WTC11 (cell line): ENCODE measurements at regions not wholly inside any gene's neighbourhood (a gene's known extent, or its start where the extent isn't known, plus 50 kb on each side); places are given as distances from the start of the nearest gene placed in this dataset.

Experiments used
- ATAC-seq: fragments of 200-7000 bp; cut with Tn5 transposase; 2 replicates; pipeline ENCODE4 v1.10.0; 2021; ENCODE audit warnings: mild to moderate bottlenecking, moderate library complexity
- CTCF ChIA-PET: fragments of 300-600 bp; sonication (Branson Sonifier 250); formaldehyde crosslinking; loops from one replicate; lab custom pipeline; 2021; ENCODE audit warnings: antibody characterized with exemption; lab: Charles Lee
- POLR2A ChIA-PET: fragments of 350-600 bp; sonication (Branson Sonifier 250); formaldehyde crosslinking; loops from one replicate; lab custom pipeline; 2021; ENCODE audit warnings: antibody characterized with exemption; lab: Charles Lee
- DNase-seq: peaks from one replicate; pipeline ENCODE4 v3.0.0; 2021; ENCODE audit warnings: low spot score
- H3K27ac Mint-ChIP-seq: 2 replicates; pipeline ENCODE4 v1.8.0; 2021; ENCODE audit warnings: mixed read lengths
- H3K27me3 Mint-ChIP-seq: 2 replicates; pipeline ENCODE4 v1.8.0; 2021; ENCODE audit warnings: low read depth, mild to moderate bottlenecking, moderate library complexity, mixed read lengths
- H3K36me3 Mint-ChIP-seq: 2 replicates; pipeline ENCODE4 v1.8.0; 2021; ENCODE audit warnings: mixed read lengths
- H3K4me1 Mint-ChIP-seq: 2 replicates; pipeline ENCODE4 v1.8.0; 2022; ENCODE audit warnings: mixed read lengths
- H3K4me3 Mint-ChIP-seq: 2 replicates; pipeline ENCODE4 v1.8.0; 2021; ENCODE audit warnings: mild to moderate bottlenecking, moderate library complexity, mixed read lengths
- H3K9me3 Mint-ChIP-seq: 2 replicates; pipeline ENCODE4 v1.8.0; 2021; ENCODE audit warnings: mixed read lengths
- AFF4 ChIP-seq: sonication (generic); formaldehyde crosslinking; IDR thresholded peaks from 2 replicates; pipeline ENCODE4 v1.8.1; 2023; ENCODE audit warnings: mild to moderate bottlenecking, missing genetic modification reagents, borderline replicate concordance
- ATF2 ChIP-seq: sonication (generic); formaldehyde crosslinking; IDR thresholded peaks from 2 replicates; pipeline ENCODE4 v1.8.1; 2022; ENCODE audit warnings: low read depth, missing genetic modification reagents, borderline replicate concordance
- ATF6 ChIP-seq: sonication (generic); formaldehyde crosslinking; IDR thresholded peaks from 2 replicates; pipeline ENCODE4 v1.8.1; 2023; ENCODE audit warnings: mild to moderate bottlenecking, missing genetic modification reagents
- CBFB ChIP-seq: sonication (generic); formaldehyde crosslinking; IDR thresholded peaks from 2 replicates; pipeline ENCODE4 v1.8.1; 2022; ENCODE audit warnings: mild to moderate bottlenecking, low read depth, missing genetic modification reagents
- CTCF ChIP-seq: fragments of 200-600 bp; IDR thresholded peaks from 2 replicates; pipeline ENCODE4 v1.8.0; 2022; ENCODE audit warnings: antibody characterized with exemption
- E2F4 ChIP-seq: sonication (generic); formaldehyde crosslinking; IDR thresholded peaks from 2 replicates; pipeline ENCODE4 v1.8.1; 2022; ENCODE audit warnings: low read depth, mild to moderate bottlenecking, moderate library complexity, missing genetic modification reagents, borderline replicate concordance
- E2F5 ChIP-seq: sonication (generic); formaldehyde crosslinking; IDR thresholded peaks from 2 replicates; pipeline ENCODE4 v1.8.1; 2022; ENCODE audit warnings: mild to moderate bottlenecking, moderate library complexity, missing genetic modification reagents
- MXD4 ChIP-seq: fragments of 250-450 bp; sonication (Bioruptor Pico); IDR thresholded peaks from 2 replicates; pipeline ENCODE4 v1.8.0; 2021; ENCODE audit warnings: mild to moderate bottlenecking, moderate library complexity, borderline replicate concordance
- NFE2L1 ChIP-seq: sonication (generic); formaldehyde crosslinking; IDR thresholded peaks from 2 replicates; pipeline ENCODE4 v1.8.1; 2023; ENCODE audit warnings: missing genetic modification reagents
- NR3C1 ChIP-seq: sonication (generic); formaldehyde crosslinking; conservative IDR thresholded peaks from 2 replicates; pipeline ENCODE4 v1.8.1; 2023; ENCODE audit warnings: low read depth, mild to moderate bottlenecking, missing genetic modification reagents
- OVOL2 ChIP-seq: fragments of 250-450 bp; sonication (Bioruptor Pico); IDR thresholded peaks from 2 replicates; pipeline ENCODE4 v1.9.0; 2021; ENCODE audit warnings: mild to moderate bottlenecking, borderline replicate concordance
- TP53 ChIP-seq: sonication (generic); formaldehyde crosslinking; IDR thresholded peaks from 2 replicates; pipeline ENCODE4 v1.8.1; 2023; ENCODE audit warnings: mild to moderate bottlenecking, missing genetic modification reagents
- USF2 ChIP-seq: sonication (generic); formaldehyde crosslinking; IDR thresholded peaks from 2 replicates; pipeline ENCODE4 v1.8.1; 2023; ENCODE audit warnings: mild to moderate bottlenecking, missing genetic modification reagents, moderate library complexity
- ZNF138 ChIP-seq: sonication (generic); formaldehyde crosslinking; conservative IDR thresholded peaks from 2 replicates; pipeline ENCODE4 v1.8.1; 2022; ENCODE audit warnings: mild to moderate bottlenecking, moderate library complexity, missing genetic modification reagents
- ZNF263 ChIP-seq: sonication (generic); formaldehyde crosslinking; IDR thresholded peaks from 2 replicates; pipeline ENCODE4 v1.8.1; 2022; ENCODE audit warnings: low read depth, mild to moderate bottlenecking, moderate library complexity, missing genetic modification reagents
- ZNF281 ChIP-seq: sonication (generic); formaldehyde crosslinking; IDR thresholded peaks from 2 replicates; pipeline ENCODE4 v1.8.0; 2023; ENCODE audit warnings: mild to moderate bottlenecking, missing genetic modification reagents

GRCh38 chr9:89871871-89872331 lies 267.1 kb downstream of the GADD45G start:
- CTCF ChIA-PET = interaction anchor here (1.3 kb wide), 1 partner anchor 278 kb away, joined by 3 read pairs; no protein-coding TSS in a partner anchor
- no peak for DNase-seq
- no peaks in the 10 kb centered on the region for H3K9me3 Mint-ChIP-seq
- TF ChIP-seq AFF4 (CRISPR knock-in tag) = no peak
- TF ChIP-seq ATF2 (CRISPR knock-in tag) = no peak
- TF ChIP-seq MXD4 (CRISPR knock-in tag) = no peak
- TF ChIP-seq ZNF281 = no peak
- TF ChIP-seq TP53 (CRISPR knock-in tag) = no peak
- no peak for TF ChIP-seq ZNF138
- TF ChIP-seq CBFB (CRISPR knock-in tag) = no peak
- no peak for TF ChIP-seq ZNF263 (CRISPR knock-in tag)
- no peak for TF ChIP-seq ATF6
- no peak for TF ChIP-seq E2F5
- TF ChIP-seq, all 79 proteins: peak for 0
- H3K36me3 Mint-ChIP-seq = no peaks in the 10 kb centered on the region
- H3K4me3 Mint-ChIP-seq = no peak overlapping the region
- no peak for ATAC-seq
- POLR2A ChIA-PET = no interaction called here
- no peaks in the 10 kb centered on the region for H3K4me1 Mint-ChIP-seq
- H3K27me3 Mint-ChIP-seq = no peaks in the 10 kb centered on the region
- H3K27ac Mint-ChIP-seq = no peak overlapping the region

GRCh38 chr9:89872426-89872912 lies 267.7 kb downstream of the GADD45G start:
- H3K9me3 Mint-ChIP-seq = no peaks in the 10 kb centered on the region
- H3K4me1 Mint-ChIP-seq = no peaks in the 10 kb centered on the region
- no peaks in the 10 kb centered on the region for H3K36me3 Mint-ChIP-seq
- ATAC-seq = no peak
- POLR2A ChIA-PET = no interaction called here
- H3K4me3 Mint-ChIP-seq = no peak overlapping the region
- CTCF ChIA-PET = interaction anchor here (1.3 kb wide), 1 partner anchor 279 kb away, joined by 3 read pairs; no protein-coding TSS in a partner anchor
- no peak for DNase-seq
- no peak overlapping the region for H3K27ac Mint-ChIP-seq
- H3K27me3 Mint-ChIP-seq = no peaks in the 10 kb centered on the region
- TF ChIP-seq NFE2L1 (no peak), NR3C1 (no peak), OVOL2 (no peak), USF2 (CRISPR knock-in tag) (no peak), ZNF281 (no peak), E2F4 (no peak), CTCF (no peak)
